Fibroblast of the aortic adventitia (primary cell): ENCODE measurements at regions not wholly inside any gene's neighbourhood (a gene's known extent, or its start where the extent isn't known, plus 50 kb on each side); places are given as distances from the start of the nearest gene placed in this dataset.
A peak's percentile ranks its signal among the peaks of the same experiment; 100 is the strongest.

Source experiments
- DNase-seq: peaks from one replicate; pipeline ENCODE4 v3.0.0-alpha.2; 2010; ENCODE audit warnings: low read depth
- H3K4me3 ChIP-seq: 2 replicates; pipeline ENCODE4 v1.5.1; 2011; ENCODE audit warnings: low read depth, mild to moderate bottlenecking, control low read depth, low read length, moderate library complexity
- CTCF ChIP-seq: IDR thresholded peaks from 2 replicates; pipeline ENCODE4 v1.5.1; 2011; ENCODE audit warnings: mild to moderate bottlenecking, low read length, control low read depth, inconsistent platforms; ENCODE audit not compliant: insufficient read depth

GRCh38 chr20:59515013-59515905 lies 89.1 kb upstream of the PHACTR3 start:
- DNase-seq = peak; percentile 36

GRCh38 chr20:59515906-59516209 lies 88.5 kb upstream of the PHACTR3 start:
- no peak overlapping the region for H3K4me3 ChIP-seq
- no peak for TF ChIP-seq CTCF
- no peak for DNase-seq

More at GRCh38 chr20:59515013-59515905, 89.1 kb upstream of the PHACTR3 start:
- no peak overlapping the region for H3K4me3 ChIP-seq
- TF ChIP-seq CTCF = peak; percentile 77

- peak; percentile 94 for TF ChIP-seq CTCF
- H3K4me3 ChIP-seq = no peak overlapping the region
- peak; percentile 51 for DNase-seq
Observed at GRCh38 chr20:59518881-59519706, 85.2 kb upstream of the PHACTR3 start.

- TF ChIP-seq CTCF = no peak
- no peak for DNase-seq
- no peak overlapping the region for H3K4me3 ChIP-seq
Observed at GRCh38 chr20:59519707-59520014, 84.7 kb upstream of the PHACTR3 start.

GRCh38 chr20:59520814-59521213 lies 83.5 kb upstream of the PHACTR3 start:
- DNase-seq = no peak
- no peak overlapping the region for H3K4me3 ChIP-seq
- TF ChIP-seq CTCF = no peak

- DNase-seq = peak; percentile 24
- TF ChIP-seq CTCF = peak; percentile 80
- no peak overlapping the region for H3K4me3 ChIP-seq
Observed at GRCh38 chr20:59525500-59526241, 78.7 kb upstream of the PHACTR3 start.
